ENCODE measurements at regions not wholly inside any gene's neighbourhood (a gene's known extent, or its start where the extent isn't known, plus 50 kb on each side); places are given as distances from the start of the nearest gene placed in this dataset.

DNA sequence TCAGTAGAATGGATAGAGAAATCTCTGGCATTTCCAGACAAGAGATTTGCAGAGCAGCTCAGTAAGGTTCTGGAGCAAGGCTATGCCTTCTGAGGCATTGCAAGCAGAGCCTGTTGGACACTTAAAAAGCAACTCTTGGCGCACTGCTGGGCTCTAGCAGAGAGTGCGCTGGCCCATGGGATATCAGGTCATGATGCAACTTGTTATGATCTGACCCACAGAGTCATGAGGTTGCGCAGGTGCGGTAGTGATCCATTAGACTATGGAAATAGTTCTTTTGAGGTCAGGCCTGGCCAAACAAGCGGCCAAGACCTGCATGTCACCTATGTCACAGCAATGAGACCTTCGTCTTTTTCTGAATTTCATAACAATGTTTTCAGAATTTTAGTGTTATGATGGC is 168.6 kb downstream of the TMTC3 start:
- no peak for DNase-seq (ENCODE audit: low spot score)

DNA sequence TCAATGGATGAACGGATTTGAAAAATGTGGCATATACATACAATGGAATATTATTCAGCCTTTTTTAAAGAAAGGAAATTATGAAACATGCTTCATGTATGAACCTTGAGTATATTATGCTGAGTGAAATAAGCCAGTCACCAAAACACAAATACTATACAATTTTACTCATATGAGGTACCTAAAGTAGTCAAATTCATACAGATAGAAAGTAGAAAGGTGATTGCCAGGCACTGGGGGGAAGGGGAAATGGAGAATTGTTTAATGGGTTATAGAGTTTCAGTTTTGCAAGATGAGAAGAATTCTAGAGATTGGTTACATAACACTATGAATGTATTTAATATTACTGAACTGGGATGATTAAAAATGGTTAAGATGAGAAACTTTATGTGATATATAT is 171.4 kb downstream of the TMTC3 start:
- DNase-seq (ENCODE audit: low spot score), result no peak

DNA sequence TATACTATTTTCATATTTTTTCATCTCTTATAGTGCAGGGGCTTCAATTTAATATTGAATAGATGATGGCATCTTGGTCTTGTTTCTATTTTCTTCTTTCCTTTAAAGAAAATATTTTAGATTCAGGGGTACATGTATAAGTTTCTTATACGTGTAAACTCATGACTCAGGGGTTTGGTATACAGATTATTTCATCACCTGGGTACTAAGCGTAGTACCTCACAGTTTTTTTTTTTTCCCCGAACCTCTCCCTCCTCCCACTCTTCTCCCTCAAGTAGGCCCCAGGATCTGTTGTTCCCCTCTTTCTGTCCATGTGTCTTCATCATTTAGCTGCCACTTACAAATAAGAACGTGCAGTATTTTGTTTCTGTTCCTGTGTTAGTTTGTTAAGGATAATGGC is 172.6 kb downstream of the TMTC3 start:
- DNase-seq (ENCODE audit: low spot score), result no peak

DNA sequence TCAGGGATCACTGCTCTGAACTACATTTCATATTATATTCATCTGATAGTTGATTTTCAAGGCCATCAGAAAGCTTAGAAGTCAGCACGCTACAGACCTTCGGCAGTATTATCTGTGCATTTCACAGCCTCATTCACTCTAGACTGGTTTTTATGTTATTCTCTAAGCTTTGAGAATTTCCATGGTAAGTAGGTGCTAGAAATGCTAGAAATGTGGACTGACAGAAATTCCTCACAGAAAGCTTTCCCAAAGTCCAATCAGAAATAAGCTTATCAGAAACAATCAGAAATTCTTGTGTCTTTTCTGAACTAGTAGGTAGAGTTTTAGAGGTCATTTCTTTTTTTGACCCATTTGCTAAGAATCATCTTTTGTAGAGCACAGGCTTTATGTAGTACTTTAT is 176.6 kb downstream of the TMTC3 start:
- no peak for DNase-seq (ENCODE audit: low spot score)

DNA sequence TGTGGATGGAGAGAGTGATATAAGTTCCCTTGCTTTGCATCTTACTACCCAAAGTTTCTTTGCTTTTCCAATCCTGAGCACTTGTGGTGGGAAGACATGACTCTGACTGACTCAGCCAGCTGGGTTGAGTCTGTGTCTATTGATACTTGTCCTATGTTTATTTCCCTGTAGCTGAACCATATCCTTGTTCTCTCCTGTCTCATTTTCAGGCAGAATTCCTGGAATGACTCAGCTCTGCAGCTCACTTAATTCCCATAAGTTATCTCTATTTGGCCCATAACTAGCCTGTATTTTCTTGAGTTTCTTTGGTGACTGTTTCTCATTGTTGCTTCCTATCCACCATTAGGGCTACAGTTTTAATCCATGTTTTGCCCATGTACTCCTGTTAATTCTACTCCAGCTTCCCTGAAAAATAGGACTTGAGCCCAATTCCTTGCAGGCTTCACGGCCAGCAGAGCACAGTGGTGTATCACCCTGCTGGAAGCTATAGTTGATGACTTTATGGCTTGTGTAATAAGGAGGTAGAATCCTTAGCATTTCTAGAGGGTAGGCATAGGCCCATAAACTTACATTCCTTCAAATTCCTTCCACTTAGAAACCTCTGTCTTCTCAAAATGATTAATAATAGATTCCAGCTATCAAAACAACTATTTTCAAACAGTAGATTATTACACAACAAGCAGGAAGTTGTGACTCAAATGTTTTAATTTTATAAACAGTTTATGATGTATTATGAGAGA is 183.1 kb downstream of the TMTC3 start:
- no peak for DNase-seq (ENCODE audit: low spot score)

DNA sequence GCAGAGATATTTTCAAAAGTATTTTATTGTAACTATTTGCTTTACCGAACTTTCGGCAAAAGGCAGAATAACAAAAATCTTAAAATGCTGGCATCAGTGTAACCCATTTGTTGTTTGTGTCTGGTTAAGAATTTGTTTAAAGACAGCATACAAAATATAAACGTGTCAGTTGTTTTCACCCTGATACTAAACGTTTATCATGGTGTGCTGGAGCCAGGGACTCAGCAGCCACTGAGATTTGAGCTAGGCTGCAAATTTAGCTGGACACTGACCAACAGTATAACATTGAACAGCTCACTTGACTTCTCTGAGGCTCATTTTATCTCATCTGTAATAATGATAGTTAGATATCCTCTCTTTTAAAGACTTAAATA is 183.7 kb downstream of the TMTC3 start:
- DNase-seq (ENCODE audit: low spot score), result no peak

DNA sequence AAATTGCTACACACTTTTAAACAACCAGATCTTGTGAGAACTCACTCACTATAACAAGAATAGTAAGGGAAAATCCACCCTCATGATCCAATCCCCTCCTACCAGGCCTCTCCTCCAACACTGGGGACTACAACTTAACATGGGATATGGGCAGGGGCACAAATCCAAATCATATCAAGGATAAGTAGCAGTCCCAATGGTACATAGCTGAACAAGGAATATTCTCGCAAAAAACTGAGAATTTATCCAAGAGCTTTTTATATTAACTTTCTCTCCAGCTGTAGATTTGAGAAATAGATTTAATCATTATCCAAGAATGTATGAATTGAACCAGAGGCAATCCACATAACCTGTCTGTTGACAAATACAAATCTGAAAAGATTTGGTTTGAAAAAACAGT is 185.2 kb downstream of the TMTC3 start:
- DNase-seq (ENCODE audit: low spot score), result no peak

DNA sequence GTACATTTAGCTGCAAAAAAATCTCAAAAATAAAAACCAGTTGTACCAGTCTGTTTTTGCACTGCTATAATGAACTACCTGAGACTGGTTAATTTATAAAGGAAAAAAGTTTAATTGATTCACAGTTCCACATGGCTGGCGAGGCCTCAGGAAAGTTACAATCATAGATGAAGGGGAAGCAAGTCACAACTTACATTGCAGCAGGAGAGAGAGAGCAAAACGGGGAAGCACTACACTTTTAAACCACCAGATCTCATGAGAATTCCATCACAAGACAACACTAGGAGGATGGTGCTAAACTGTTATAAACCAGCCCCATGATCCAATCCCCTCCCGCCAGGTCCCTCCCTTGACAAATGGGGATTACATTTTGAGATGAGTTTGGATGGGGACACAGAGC is 186.0 kb downstream of the TMTC3 start:
- DNase-seq (ENCODE audit: low spot score), result no peak

DNA sequence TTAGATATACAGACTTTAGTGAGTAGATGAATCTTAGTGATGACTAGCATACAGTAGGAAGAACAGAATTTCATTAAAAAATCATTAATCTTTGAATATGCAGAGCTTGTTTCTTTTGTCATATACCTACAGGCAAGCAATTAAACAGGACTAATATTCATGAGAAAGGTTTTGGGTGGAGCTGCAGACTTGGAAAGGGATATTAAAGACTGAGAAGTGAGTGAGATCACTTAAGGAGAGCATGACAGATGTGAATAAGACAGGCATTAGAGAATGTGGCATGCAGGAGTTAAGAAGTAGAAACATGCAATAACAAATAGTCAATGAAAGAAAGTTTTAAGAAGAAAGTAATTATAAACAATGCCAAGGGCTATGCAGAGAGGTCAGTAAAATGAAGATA is 187.7 kb downstream of the TMTC3 start:
- DNase-seq (ENCODE audit: low spot score), result no peak

DNA sequence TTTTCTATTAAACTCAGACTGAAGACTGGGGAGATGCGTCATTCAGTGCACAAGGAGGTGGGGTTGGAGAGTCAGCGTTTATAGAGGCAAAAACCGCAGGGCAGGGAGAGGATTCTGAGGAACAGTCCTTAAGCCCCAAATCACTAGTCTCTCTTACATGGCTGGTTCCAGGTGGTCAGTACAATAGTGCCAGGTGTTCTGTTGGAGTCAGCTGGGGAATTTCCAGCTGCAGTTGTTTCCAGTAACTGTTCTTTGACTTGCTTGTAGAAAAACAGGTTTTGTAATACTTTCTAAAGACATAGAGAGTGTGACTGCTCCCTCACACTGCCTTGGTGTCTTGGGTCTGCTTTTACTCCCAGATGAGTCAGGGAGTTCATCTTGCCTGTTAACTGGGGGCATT is 192.2 kb downstream of the TMTC3 start:
- DNase-seq (ENCODE audit: low spot score), result no peak

DNA sequence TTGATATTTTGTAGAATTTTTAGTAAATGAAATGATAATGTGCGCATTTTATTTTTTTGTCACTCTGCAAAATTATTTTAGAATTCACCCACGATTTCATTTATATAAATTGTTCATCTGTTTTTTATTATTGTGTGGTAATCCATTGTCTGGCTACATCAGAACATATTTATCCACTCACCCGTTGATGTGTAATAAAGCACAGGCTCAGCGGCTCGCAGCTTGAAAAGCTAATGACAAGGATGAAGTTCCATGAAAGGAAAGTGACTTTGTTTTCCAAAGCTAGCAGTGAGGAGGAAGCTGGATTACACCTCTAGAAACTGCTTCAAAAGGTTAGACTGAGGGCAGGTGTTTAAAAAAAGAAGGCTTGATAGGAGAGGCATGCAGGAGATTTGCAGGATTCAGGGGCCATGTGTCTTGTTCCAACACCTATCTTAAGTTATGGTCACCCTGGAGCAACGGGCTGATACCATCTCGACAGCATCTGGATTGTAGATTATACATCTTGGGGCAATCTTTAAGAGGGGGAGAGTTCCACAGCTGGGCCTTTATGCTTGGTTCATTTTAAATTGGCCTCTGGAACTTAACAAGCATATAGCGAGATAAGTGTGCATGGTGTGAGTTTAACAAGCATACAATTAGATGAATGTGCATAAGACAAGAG is 194.1 kb downstream of the TMTC3 start:
- DNase-seq (ENCODE audit: low spot score), result peak; percentile 38

DNA sequence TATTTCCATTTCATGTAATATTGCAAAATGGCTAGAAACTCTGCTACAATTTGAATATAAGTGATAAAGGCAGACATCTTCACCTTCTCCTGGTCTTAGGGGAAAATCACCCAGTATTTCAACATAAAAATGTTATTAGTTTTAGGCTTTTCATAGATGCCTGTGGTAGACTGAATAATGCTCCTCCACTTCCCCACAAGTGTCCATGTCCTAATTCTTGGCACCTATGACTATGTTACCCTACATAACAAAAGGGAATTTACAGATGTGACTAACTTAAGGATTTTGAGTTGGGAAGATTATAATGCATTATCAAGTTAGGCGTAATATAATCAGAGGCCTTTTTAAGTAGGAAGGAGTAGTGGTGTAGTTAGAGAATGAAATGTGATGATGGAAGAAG is 196.4 kb downstream of the TMTC3 start:
- DNase-seq (ENCODE audit: low spot score), result no peak

DNA sequence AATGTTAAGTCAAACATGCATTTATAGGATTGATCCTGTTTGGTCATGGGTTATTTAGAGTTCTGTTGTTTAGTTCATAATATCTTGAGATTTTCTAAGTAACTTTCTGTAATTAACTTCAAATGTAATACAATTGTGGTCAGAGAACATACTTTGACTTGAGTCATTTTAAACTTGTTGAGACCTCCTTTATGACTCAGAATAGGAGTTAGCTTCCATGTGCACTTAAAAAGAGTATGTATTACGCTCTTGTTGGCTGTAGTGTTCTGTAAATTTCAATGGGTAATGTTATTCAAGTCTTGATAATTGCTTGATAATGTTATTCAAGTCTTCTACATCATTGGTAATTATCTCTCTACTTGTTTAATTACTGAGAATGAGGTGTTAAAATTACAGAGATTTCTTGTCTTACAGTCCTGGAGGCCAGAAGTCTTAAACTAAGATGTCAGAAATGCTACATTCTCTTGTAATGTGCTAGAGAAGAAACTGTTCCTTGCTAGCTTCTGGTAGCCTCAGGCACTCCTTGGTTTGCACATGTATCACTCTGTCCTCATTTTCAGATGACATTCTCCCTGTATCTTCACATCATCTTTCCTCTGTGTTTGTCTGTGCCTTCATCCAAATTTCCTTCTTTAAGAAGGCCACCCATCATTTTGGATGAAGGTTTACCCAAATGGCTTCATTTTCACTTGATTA is 197.3 kb downstream of the TMTC3 start:
- DNase-seq (ENCODE audit: low spot score), result no peak

DNA sequence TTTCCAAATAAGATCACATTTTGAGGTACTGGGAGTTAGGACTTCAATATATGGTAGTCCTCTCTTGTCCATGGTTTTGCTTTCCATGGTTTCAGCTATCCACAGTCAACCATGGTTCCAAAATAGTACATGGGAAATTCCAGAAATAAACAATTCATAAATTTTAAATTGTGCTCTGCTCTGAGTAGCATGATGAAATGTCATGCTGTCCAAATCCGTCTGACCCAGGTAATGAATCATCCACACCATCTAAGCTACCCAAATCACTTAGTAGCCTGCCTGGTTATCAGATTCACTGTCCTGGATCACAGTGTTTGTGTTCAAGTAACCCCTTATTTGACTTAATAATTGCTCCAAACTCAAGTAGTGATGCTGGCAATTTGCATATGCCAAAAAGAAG is 197.9 kb downstream of the TMTC3 start:
- DNase-seq (ENCODE audit: low spot score), result no peak

DNA sequence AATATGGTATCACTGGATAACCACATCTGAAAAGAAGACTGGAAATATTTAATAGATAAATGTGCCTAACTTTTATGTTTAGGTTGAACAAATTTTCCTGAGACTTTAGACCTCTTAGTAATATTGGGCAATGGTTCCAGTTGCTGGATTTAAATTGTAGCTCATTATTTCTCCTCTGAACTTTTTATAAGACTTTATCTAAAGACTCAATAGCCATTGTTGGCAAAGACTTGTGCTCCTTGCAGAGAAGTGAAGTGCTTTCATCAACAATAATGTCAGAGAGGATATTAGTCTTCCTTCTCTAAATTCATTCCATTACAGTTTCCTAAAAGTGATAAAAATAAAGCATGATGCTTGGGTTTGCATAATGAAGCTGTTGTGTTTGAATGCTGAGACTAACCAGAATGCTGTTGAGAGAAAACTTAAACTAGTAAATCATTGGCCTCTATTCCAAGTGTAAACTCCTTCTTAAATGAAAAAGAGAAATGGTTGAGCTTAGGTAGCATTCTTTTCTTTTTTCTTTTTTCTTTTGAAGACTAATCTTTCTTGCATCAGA is 200.2 kb downstream of the TMTC3 start:
- DNase-seq (ENCODE audit: low spot score), result no peak

DNA sequence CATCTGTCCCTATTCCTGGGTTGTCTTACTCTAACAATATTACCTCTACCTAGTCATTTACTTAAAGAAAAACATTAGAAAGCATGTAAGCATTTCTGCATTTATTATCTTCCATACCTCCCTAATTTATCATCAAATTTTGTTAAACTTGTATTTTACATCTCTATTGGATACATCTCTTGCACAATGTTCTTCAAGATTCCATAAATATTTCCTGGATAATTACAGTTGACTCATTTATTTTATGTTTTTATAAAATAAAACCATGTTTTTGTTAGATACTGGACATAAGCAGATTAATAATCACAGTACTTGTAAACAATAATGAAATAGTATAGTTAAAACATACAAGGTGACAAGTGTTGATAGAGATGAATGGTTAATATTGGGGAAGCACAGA is 209.0 kb downstream of the TMTC3 start:
- no peak for DNase-seq (ENCODE audit: low spot score)

DNA sequence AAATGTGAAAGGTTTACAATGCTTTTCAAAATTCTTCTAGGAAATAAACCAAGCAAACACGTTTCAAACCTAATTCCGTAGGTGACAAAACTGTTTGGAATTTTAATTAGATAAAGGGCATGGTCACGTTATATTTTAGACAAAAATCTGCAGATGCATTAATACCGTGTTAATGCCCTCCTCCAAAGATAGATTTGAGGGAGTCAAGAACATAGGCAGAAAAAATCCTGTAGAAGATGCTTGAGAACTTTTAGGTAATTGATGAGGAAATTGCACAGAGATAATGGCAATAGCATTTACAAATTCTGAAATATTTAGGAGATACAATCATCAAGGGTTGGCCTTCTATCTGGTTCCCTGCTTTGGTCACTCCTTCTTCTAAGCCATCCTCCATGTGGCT is 212.6 kb downstream of the TMTC3 start:
- DNase-seq (ENCODE audit: low spot score), result no peak

DNA sequence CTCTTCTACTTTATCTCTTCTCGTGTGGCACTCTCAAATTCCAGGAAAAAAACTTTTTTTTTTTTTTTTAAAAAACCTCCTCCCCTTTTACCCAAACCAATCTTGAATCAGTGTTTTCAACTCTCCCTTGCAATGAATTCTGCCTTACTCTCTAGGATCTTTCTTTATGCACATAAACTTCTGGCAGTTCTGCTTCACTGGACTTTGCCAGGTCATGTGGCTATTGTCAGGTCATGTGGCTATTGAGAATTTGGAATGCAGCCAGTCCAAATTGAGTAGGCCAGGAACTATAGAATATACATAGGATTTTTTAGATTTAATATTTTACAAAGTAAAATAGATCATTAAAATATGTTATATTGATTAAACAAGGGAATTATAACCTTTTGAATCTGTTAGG is 218.2 kb downstream of the TMTC3 start:
- no peak for DNase-seq (ENCODE audit: low spot score)

DNA sequence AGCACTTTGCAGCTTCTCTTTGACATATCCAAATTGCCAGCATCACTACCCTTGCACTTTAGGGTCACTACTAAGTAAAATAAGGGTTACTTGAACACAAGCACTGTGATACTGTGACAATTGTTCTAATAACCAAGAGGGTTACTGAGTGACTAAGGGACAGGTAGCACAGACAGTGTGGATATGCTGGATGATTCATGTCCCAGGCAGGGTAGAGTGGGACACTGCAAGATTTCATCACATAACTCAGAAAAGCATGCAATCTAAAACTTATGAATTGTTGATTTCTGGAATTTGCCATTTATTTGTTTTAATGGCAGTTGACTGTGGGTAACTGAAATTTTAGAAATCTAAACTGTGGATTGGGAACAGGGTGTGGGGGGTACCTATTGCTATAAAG is 218.8 kb downstream of the KITLG start:
- DNase-seq (ENCODE audit: low spot score), result no peak

DNA sequence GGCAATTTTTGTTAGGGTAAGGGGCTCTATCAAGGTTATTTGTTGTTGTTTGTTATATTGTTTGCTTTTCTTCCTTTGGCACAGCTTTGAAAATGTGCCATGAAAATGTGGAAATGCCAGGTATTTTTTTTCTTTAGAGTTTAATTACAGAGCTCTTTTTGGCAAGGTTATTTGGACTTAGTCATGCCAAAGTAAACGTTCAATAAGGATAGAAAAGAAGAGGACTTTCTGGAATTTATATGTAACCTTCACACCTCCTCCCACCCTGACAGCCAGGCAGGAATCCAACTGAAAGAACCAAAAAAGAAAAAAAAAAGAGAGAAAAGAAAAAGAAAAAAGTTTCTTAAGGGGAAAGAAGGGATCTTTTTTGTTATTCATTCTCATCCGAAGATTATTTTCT is 217.8 kb downstream of the KITLG start:
- no peak for DNase-seq (ENCODE audit: low spot score)

DNA sequence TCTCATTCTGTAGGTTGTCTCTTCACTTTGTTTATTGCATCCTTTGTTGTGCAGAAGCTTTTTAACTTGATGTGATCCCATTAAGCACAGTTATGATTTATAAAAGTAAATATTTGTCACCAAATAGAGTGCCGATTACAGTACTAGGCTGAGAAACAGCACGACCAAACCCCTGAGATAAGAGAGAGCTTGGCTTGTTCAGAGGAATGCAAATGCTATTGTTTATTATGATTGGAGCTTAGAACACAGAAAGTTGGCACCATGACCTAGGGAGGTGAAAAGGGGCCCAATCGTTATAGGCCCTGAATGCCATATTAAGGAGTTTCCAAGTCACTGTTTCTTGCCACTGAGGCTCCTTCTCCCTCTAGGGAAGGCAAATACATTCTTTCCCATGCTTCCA is 214.9 kb downstream of the KITLG start:
- no peak for DNase-seq (ENCODE audit: low spot score)

DNA sequence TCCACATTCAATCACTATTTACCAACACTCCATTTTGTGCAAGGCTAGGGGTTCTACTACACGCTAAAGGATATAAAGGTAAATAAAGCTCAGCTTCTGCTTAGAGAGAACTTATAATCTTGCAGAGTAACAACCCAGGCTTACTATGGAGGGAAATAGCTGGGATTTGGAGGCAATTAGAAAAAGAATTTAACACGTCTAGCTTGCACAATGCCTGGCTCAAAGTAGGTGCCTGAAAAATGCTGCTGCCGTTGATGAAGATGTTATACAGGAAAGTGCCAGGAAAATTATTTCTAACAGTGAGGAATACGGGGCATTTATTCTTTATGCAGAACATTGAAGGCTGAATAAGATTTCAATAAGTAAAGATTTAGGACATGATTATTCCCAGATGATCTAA is 214.2 kb downstream of the KITLG start:
- no peak for DNase-seq (ENCODE audit: low spot score)

DNA sequence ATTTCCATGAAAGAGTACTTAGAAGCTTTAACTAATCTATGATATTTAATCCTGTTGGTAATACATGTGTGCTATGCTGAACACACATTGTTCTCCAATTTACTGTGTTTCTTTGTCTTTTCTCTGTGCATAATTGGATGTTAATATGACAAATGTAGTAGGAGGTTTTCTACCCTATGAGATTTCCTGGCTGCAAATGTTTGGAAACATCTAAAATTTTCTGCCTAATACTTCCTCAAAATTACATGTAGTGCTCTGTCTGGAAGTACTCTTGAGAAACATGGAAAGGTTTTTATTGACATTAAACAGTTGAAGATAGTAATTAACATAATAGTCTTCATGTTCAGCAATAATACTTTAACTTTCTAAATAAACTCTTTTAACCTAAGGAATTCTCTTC is 213.0 kb downstream of the KITLG start:
- DNase-seq (ENCODE audit: low spot score), result no peak
